HFFc6 (cell line): ENCODE measurements at regions not wholly inside any gene's neighbourhood (a gene's known extent, or its start where the extent isn't known, plus 50 kb on each side); places are given as distances from the start of the nearest gene placed in this dataset.
A peak's percentile ranks its signal among the peaks of the same experiment; 100 is the strongest.

Experiments used
- DNase-seq: peaks from one replicate; pipeline ENCODE4 v3.0.0-alpha.2; 2018
- H3K27ac Mint-ChIP-seq: 2 replicates; pipeline ENCODE4 v1.8.0; 2020; ENCODE audit warnings: mild to moderate bottlenecking, mixed read lengths
- H3K27me3 Mint-ChIP-seq: 2 replicates; pipeline ENCODE4 v1.8.0; 2021; ENCODE audit warnings: mild to moderate bottlenecking, moderate library complexity, mixed read lengths; ENCODE audit not compliant: insufficient read depth
- H3K36me3 Mint-ChIP-seq: 2 replicates; pipeline ENCODE4 v1.8.0; 2021; ENCODE audit warnings: low read depth, mixed read lengths
- H3K4me1 Mint-ChIP-seq: 2 replicates; pipeline ENCODE4 v1.8.0; 2020; ENCODE audit warnings: low read depth, mixed read lengths
- H3K4me3 Mint-ChIP-seq: 2 replicates; pipeline ENCODE4 v1.8.0; 2020; ENCODE audit warnings: mild to moderate bottlenecking, moderate library complexity, mixed read lengths
- H3K9me3 Mint-ChIP-seq: 2 replicates; pipeline ENCODE4 v1.8.0; 2020; ENCODE audit warnings: mild to moderate bottlenecking, mixed read lengths
- CTCF ChIP-seq: fragments of 200-600 bp; sonication (generic); IDR thresholded peaks from 2 replicates; pipeline ENCODE4 v1.5.0; 2021; ENCODE audit warnings: antibody characterized with exemption, mild to moderate bottlenecking

GRCh38 chr3:177516158-177517011 is 319.1 kb upstream of the TBL1XR1 start:
- no peak for TF ChIP-seq CTCF
- Mint-ChIP-seq H3K4me1 (no peaks in the 10 kb centered on the region), H3K27ac (no peak overlapping the region), H3K4me3 (no peak overlapping the region), H3K36me3 (no peaks in the 10 kb centered on the region), H3K27me3 (peaks cover 3% of the 10 kb centered on the region), H3K9me3 (no peaks in the 10 kb centered on the region)
- peak; percentile 29 for DNase-seq

GRCh38 chr3:177517906-177518305 is 320.6 kb upstream of the TBL1XR1 start:
- Mint-ChIP-seq H3K9me3 (no peaks in the 10 kb centered on the region), H3K27ac (no peak overlapping the region), H3K4me1 (no peaks in the 10 kb centered on the region), H3K27me3 (peaks cover 3% of the 10 kb centered on the region), H3K4me3 (no peak overlapping the region), H3K36me3 (no peaks in the 10 kb centered on the region)
- no peak for TF ChIP-seq CTCF
- no peak for DNase-seq

GRCh38 chr3:177519588-177519987 is 322.3 kb upstream of the TBL1XR1 start:
- 0 out of 2 replicates have a peak, but pooled peaks cover 6% of the 10 kb centered on the region for H3K4me1 Mint-ChIP-seq
- peaks cover 3% of the 10 kb centered on the region for H3K27me3 Mint-ChIP-seq
- TF ChIP-seq CTCF: no peak
- no peaks in the 10 kb centered on the region for H3K36me3 Mint-ChIP-seq
- H3K27ac Mint-ChIP-seq: no peak overlapping the region
- no peak overlapping the region for H3K4me3 Mint-ChIP-seq
- DNase-seq: no peak
- H3K9me3 Mint-ChIP-seq: no peaks in the 10 kb centered on the region

GRCh38 chr3:177521305-177521704 is 324.0 kb upstream of the TBL1XR1 start:
- no peak overlapping the region for H3K27ac Mint-ChIP-seq
- no peaks in the 10 kb centered on the region for H3K36me3 Mint-ChIP-seq
- no peak for DNase-seq
- no peak for TF ChIP-seq CTCF
- H3K4me1 Mint-ChIP-seq: peaks cover 13% of the 10 kb centered on the region
- H3K9me3 Mint-ChIP-seq: no peaks in the 10 kb centered on the region
- peaks cover 3% of the 10 kb centered on the region for H3K27me3 Mint-ChIP-seq
- no peak overlapping the region for H3K4me3 Mint-ChIP-seq

- Mint-ChIP-seq H3K4me3 (no peak overlapping the region), H3K27me3 (peaks cover 3% of the 10 kb centered on the region), H3K36me3 (no peaks in the 10 kb centered on the region), H3K27ac (no peak overlapping the region), H3K4me1 (peaks cover 16% of the 10 kb centered on the region), H3K9me3 (no peaks in the 10 kb centered on the region)
- no peak for TF ChIP-seq CTCF
- DNase-seq: no peak
Measured at GRCh38 chr3:177522051-177522450, 324.8 kb upstream of the TBL1XR1 start.
